Astrocyte (in vitro differentiated cells and primary cell): ENCODE measurements at regions not wholly inside any gene's neighbourhood (a gene's known extent, or its start where the extent isn't known, plus 50 kb on each side); places are given as distances from the start of the nearest gene placed in this dataset.

Experiments used
- DNase-seq: peaks from one replicate; pipeline ENCODE4 v3.0.0-alpha.2; 2010; ENCODE audit warnings: low read depth
- FAIRE-seq: peaks from 2 replicates; lab custom pipeline; 2011; peaks lifted over from hg19 to GRCh38; lab: Jason Lieb, UNC
- H2AFZ ChIP-seq: 2 replicates; pipeline ENCODE4 v1.6.0; 2012; ENCODE audit warnings: low read depth, low read length, inconsistent platforms
- H3K27ac ChIP-seq: 2 replicates; pipeline ENCODE4 v1.5.1; 2011; ENCODE audit warnings: low read depth, low read length, inconsistent platforms
- H3K27me3 ChIP-seq: 2 replicates; pipeline ENCODE4 v1.6.0; 2011; ENCODE audit warnings: low read length, inconsistent platforms; ENCODE audit not compliant: insufficient read depth
- H3K36me3 ChIP-seq: 2 replicates; pipeline ENCODE4 v1.5.1; 2011; ENCODE audit warnings: low read length, inconsistent platforms; ENCODE audit not compliant: insufficient read depth
- H3K4me1 ChIP-seq: 2 replicates; pipeline ENCODE4 v1.5.1; 2011; ENCODE audit warnings: low read length, inconsistent platforms; ENCODE audit not compliant: insufficient read depth
- H3K4me2 ChIP-seq: 2 replicates; pipeline ENCODE4 v1.6.0; 2012; ENCODE audit warnings: low read length, inconsistent platforms
- H3K4me3 ChIP-seq: 2 replicates; pipeline ENCODE4 v1.5.1; 2011; ENCODE audit warnings: low read depth, mild to moderate bottlenecking, low read length, inconsistent platforms; ENCODE audit not compliant: insufficient read depth
- H3K79me2 ChIP-seq: 2 replicates; pipeline ENCODE4 v1.6.0; 2012; ENCODE audit warnings: mild to moderate bottlenecking, low read length, inconsistent platforms; ENCODE audit not compliant: insufficient read depth
- H3K9ac ChIP-seq: 2 replicates; pipeline ENCODE4 v1.6.0; 2012; ENCODE audit warnings: mild to moderate bottlenecking, low read length, inconsistent platforms
- H3K9me3 ChIP-seq: 2 replicates; pipeline ENCODE4 v1.5.1; 2012; ENCODE audit warnings: low read depth, mild to moderate bottlenecking, low read length, inconsistent platforms; ENCODE audit not compliant: insufficient read depth
- H4K20me1 ChIP-seq: 2 replicates; pipeline ENCODE4 v1.6.0; 2012; ENCODE audit warnings: low read length, inconsistent platforms; ENCODE audit not compliant: insufficient read depth
- H3K27ac Mint-ChIP-seq: one replicate; pipeline ENCODE4 v1.8.0; 2021; ENCODE audit warnings: mild to moderate bottlenecking, mixed read lengths; ENCODE audit not compliant: unreplicated experiment
- H3K27me3 Mint-ChIP-seq: one replicate; pipeline ENCODE4 v1.8.0; 2021; ENCODE audit warnings: low read depth, mixed read lengths; ENCODE audit not compliant: unreplicated experiment
- H3K36me3 Mint-ChIP-seq: one replicate; pipeline ENCODE4 v1.8.0; 2021; ENCODE audit warnings: low read depth, mixed read lengths; ENCODE audit not compliant: unreplicated experiment
- H3K4me1 Mint-ChIP-seq: one replicate; pipeline ENCODE4 v1.8.0; 2021; ENCODE audit warnings: low read depth, mixed read lengths; ENCODE audit not compliant: unreplicated experiment
- H3K4me3 Mint-ChIP-seq: one replicate; pipeline ENCODE4 v1.8.0; 2021; ENCODE audit warnings: mild to moderate bottlenecking, moderate library complexity, mixed read lengths; ENCODE audit not compliant: unreplicated experiment
- H3K9me3 Mint-ChIP-seq: one replicate; pipeline ENCODE4 v1.8.0; 2021; ENCODE audit warnings: mild to moderate bottlenecking, mixed read lengths; ENCODE audit not compliant: unreplicated experiment
- EZH2 ChIP-seq: IDR thresholded peaks from 2 replicates; pipeline ENCODE4 v1.6.1; 2012; ENCODE audit warnings: mild to moderate bottlenecking, low read length, inconsistent platforms; ENCODE audit not compliant: insufficient read depth
- TF ChIP-seq, protein P1 (sequence below): IDR thresholded peaks from 2 replicates; pipeline ENCODE4 v1.5.1; 2011; ENCODE audit warnings: low read depth, mild to moderate bottlenecking, inconsistent platforms, low read length, moderate library complexity; ENCODE audit not compliant: insufficient read depth

DNA sequence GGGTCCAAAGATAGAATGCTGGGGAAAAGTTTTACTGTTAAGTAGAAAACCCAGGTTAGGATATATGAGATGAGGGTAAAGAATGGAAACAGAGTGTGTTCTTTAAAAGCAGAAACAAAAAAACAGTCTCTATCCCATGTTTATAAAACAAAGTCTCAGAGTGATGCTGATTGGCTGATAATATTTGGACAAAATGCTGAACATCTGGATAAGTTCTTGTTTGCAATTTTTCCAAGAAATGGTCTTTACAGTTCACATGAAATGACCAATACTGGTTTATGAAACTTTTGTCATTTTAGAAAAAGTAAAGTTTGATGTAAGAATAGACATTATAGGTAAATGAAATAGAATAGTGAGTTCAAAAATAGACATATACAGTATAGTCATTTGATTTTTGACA, 96.2 kb upstream of the EYS start:
- H3K4me3 ChIP-seq: no peak overlapping the region
- no peaks in the 10 kb centered on the region for H3K4me1 Mint-ChIP-seq
- no peak overlapping the region for H3K27ac Mint-ChIP-seq
- peaks cover 3% of the 10 kb centered on the region for H3K9me3 ChIP-seq
- H3K36me3 ChIP-seq: no peaks in the 10 kb centered on the region
- H3K4me3 Mint-ChIP-seq: no peak overlapping the region
- no peaks in the 10 kb centered on the region for H3K79me2 ChIP-seq
- FAIRE-seq (no peak), DNase-seq (no peak)
- no peaks in the 10 kb centered on the region for H4K20me1 ChIP-seq
- H3K4me1 ChIP-seq: no peaks in the 10 kb centered on the region
- no peaks in the 10 kb centered on the region for H3K27me3 Mint-ChIP-seq
- no peaks in the 10 kb centered on the region for H3K9me3 Mint-ChIP-seq
- H3K27ac ChIP-seq: no peak overlapping the region
- H3K27me3 ChIP-seq: no peaks in the 10 kb centered on the region
- H3K4me2 ChIP-seq: no peak overlapping the region
- TF ChIP-seq EZH2: no peak
- TF ChIP-seq, protein P1, sequence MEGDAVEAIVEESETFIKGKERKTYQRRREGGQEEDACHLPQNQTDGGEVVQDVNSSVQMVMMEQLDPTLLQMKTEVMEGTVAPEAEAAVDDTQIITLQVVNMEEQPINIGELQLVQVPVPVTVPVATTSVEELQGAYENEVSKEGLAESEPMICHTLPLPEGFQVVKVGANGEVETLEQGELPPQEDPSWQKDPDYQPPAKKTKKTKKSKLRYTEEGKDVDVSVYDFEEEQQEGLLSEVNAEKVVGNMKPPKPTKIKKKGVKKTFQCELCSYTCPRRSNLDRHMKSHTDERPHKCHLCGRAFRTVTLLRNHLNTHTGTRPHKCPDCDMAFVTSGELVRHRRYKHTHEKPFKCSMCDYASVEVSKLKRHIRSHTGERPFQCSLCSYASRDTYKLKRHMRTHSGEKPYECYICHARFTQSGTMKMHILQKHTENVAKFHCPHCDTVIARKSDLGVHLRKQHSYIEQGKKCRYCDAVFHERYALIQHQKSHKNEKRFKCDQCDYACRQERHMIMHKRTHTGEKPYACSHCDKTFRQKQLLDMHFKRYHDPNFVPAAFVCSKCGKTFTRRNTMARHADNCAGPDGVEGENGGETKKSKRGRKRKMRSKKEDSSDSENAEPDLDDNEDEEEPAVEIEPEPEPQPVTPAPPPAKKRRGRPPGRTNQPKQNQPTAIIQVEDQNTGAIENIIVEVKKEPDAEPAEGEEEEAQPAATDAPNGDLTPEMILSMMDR: no peak
- no peak overlapping the region for H2AFZ ChIP-seq
- H3K9ac ChIP-seq: no peak overlapping the region
- no peaks in the 10 kb centered on the region for H3K36me3 Mint-ChIP-seq

DNA sequence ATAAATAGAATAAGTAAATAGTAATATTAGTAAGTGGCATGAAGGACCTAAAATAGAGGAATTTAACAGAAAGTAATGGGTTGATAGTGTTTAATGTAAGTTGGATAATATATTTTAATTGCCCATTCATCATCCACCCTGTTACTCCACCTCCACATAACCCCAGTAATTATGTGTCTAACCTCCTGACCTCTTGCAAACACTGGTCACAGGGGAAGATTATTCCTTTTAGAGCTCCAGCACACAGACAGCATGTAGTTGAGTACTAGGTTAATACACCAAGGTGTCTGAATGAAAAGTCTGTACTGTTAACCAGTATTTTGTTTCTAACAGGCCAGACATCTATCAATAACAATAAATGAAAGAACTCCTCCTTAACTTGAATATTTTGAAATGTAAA, 92.4 kb upstream of the EYS start:
- no peak overlapping the region for H3K27ac ChIP-seq

More for the DNA sequence above, 92.4 kb upstream of the EYS start:
- Mint-ChIP-seq H3K4me1 (no peaks in the 10 kb centered on the region), H3K36me3 (no peaks in the 10 kb centered on the region), H3K27me3 (no peaks in the 10 kb centered on the region), H3K27ac (no peak overlapping the region), H3K4me3 (no peak overlapping the region), H3K9me3 (no peaks in the 10 kb centered on the region)
- DNase-seq (no peak), FAIRE-seq (no peak)
- Histone ChIP-seq H3K27me3 (no peaks in the 10 kb centered on the region), H3K9ac (no peak overlapping the region), H3K4me3 (no peak overlapping the region), H4K20me1 (no peaks in the 10 kb centered on the region), H3K79me2 (no peaks in the 10 kb centered on the region), H3K9me3 (no peaks in the 10 kb centered on the region), H3K4me1 (no peaks in the 10 kb centered on the region), H2AFZ (no peak overlapping the region), H3K4me2 (no peak overlapping the region), H3K36me3 (no peaks in the 10 kb centered on the region)
- no peak for TF ChIP-seq EZH2
- TF ChIP-seq, protein P1: no peak
